Activated CD8-positive, alpha-beta memory T cell treated with anti-CD3 and anti-CD28 coated beads for 36 hours (primary cell): ENCODE measurements at regions not wholly inside any gene's neighbourhood (a gene's known extent, or its start where the extent isn't known, plus 50 kb on each side); places are given as distances from the start of the nearest gene placed in this dataset.
"Not testable (repeated sequence)": the region's sequence is repeated elsewhere in the genome, so short reads cannot be mapped to it uniquely, and the experiment has no call there.

ENCODE experiments used
- CTCF ChIA-PET: fragments of 350-600 bp; sonication (Branson Sonifier 250); formaldehyde crosslinking; loops from one replicate; lab custom pipeline; 2021; ENCODE audit warnings: antibody characterized with exemption; lab: Charles Lee
- POLR2A ChIA-PET: fragments of 350-600 bp; sonication (Branson Sonifier 250); formaldehyde crosslinking; loops from one replicate; lab custom pipeline; 2021; ENCODE audit warnings: antibody characterized with exemption; lab: Charles Lee

DNA sequence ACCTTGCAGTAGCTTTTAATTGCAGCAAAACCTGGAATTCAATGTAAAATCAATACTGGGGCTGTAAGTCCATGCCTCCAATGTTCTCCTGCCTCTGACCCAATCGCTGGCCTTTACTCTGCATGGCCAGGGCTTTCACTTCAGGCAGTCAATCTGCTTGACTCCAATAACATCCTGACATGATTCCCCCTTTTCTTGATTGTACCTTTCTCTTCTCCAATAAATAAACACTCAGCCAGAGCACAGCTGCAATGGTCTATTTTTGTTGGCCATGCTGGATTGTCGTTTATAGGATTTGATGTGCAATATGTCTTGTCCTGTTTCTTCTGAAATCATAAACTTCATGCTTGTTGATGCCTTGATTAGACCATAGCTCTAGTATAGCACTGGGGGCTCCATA, 97.8 kb upstream of the COL1A2 start:
- ChIA-PET POLR2A (no interaction called here), CTCF (no interaction called here)

DNA sequence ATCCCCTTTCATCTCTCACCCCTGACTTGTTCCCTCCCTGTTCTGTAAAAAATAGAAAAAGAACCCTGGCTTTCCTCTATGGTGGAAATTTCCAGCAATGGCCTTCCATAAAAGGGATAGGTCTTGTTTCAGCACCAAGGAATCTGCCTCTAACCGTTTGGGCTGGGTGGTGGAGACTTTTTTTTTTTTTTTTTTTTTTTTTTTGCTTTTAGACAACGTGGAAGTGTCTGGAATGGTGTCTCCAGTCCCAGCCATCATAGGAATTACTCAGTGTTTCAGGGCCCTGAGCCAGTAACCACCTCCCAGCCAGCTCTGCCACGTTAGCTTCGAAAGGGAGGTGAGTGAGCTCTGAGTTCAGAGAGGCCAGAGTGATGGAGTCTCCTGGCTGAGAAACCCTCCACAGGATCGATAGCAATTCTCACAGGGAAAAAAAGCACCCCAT, 97.3 kb upstream of the COL1A2 start:
- ChIA-PET CTCF (no interaction called here), POLR2A (no interaction called here)

DNA sequence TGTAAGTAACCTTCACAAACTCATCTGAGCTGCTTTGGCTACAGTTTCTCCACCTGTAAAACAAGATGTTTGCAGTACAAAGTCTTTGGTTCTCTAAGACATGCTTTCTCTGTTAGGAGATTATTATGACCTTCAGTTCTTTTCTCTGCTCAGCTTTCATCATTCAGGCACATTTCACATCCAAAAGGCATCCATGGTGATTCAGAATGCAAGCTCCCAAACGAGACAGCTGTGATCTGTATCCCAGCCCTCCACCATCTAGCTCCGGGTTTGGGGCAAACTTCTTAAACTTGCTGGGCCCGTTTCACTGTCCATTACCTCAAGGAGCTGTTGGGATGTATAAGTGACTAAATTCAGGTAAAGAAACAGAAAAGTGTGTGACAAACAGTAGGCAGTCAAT, 95.8 kb upstream of the COL1A2 start:
- ChIA-PET CTCF (no interaction called here), POLR2A (no interaction called here)

DNA sequence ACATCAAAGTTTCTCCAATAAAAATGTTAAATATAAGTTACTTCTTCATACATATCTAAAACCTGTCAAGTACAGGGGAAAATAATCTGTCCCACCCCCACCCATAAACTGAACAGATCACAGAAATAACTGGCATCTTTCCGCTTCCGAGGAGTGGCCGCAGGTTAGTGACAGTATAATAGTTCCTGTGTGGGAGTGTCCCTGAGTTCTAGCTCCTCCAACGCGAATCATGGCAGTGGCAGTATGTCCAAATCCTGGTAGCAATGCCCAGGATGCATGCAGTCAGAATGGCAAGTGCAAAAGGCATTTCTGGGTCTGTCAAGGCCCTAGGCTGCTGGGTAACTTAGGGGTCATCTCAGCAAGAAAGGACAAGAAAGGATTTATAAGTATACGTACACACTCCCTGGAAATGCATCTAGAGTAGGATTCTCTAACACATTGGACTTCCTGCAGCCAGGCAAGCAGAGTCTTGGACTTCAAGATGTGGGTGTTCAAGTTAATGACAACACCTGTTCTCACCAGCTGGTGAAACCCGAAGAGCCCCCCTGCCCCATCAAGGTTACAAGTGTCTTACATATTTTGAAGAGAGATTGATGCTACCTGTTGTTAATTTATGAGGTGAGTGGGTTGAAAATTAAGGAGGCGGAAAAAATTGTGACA, 94.4 kb upstream of the COL1A2 start:
- CTCF ChIA-PET, result no interaction called here
- POLR2A ChIA-PET, result no interaction called here

DNA sequence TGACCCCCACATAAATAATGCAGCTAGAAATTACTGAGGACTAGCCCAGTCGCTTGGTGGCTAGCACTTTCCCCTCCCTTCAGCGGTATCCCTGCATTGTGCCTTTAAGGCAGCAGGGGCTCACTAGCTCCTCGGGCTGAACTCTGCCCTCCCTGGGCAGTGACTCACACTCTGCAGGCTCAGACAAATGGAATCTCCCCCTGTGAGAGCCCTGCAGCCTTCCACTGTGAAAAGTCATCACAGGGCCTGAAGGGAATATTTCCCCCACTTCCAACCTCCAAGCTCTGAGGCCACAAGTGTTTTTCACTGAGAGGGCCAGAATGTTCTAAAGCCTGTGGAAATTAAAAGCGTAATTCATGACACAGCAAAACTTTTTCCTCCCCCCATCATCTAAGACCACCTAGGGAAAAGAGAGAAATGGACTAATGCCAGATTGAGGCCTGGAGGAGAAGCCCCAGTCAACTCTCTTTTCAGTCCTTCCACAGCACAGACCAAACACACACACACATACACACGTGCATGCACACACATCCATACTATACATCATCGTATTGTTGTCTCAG, 93.6 kb upstream of the COL1A2 start:
- ChIA-PET POLR2A (no interaction called here), CTCF (no interaction called here)

DNA sequence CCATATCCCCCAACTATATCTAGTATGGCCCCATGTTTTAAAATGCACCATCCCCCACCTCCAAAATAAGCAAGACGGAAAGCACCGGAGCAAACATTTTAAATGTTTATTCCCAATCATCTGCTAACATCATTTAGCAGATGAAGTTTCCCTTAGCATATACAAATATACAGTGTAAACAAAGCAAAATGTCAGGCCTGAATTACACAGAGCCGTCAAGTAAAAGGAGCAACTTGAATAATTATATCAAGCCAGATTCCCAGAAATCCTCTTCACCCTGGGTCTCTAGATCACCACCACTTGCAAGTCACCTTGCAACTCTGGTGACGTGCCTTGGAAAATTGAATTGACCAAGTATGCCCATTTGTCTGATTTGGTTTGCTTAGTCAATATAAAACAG, 91.6 kb upstream of the COL1A2 start:
- ChIA-PET CTCF (no interaction called here), POLR2A (no interaction called here)

DNA sequence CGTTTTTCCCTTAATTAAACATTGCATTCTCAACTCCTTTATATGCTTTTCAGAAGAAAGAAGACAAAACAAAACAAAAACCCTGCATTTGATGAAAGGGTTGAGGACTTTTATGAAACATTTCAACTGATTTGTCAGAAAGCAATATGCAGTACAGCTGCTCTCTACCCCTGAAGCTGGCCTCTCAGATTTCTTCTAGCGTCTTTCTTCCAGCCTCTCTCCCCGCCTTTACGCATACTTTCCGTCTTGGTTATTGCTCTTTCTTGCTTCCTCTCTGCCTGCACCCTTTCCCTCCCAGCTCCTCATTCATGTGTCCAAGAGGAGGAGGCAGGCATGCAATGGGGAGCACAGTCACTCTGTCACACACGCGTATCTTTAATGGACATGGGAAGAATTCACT, 91.0 kb upstream of the COL1A2 start:
- ChIA-PET POLR2A (no interaction called here), CTCF (no interaction called here)

DNA sequence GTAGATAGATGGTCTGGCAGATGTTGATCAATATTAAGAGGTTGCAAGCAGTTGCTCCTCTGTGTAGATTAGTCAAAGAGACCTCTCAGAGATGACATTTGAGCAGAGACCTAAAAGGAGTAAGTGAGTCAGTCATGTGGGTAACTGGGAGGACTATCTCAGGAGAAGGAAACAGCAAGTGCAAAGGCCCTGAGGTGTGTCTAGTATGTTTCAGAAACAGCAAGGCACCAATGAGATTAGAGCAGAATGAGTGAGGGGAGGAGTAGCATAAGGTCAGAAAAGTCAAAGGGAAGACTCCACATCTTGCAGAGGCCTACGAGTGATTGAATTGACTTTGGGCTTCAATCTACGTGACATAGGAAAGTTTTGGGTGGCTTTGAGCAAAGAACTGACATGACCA, 89.8 kb upstream of the COL1A2 start:
- ChIA-PET CTCF (no interaction called here), POLR2A (no interaction called here)

DNA sequence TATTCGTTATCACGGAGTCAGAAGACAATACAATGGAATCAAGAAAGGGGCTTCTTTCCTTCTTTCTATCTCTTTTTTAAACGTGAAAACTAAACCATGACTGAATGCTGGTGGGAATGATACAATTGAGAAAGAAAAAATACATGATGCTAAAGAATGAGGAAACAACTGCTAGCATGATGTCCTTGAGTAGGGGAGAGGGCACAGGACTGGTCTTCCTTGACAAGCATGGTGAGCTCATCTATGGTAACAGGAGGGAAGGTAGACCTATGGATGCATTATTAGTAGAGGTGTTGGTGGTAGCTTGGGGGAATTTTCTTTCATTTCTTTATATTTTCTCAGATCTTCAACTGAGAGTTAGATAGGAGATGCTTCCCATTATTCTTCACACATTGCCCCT, 88.9 kb upstream of the COL1A2 start:
- POLR2A ChIA-PET, result no interaction called here
- CTCF ChIA-PET, result no interaction called here

DNA sequence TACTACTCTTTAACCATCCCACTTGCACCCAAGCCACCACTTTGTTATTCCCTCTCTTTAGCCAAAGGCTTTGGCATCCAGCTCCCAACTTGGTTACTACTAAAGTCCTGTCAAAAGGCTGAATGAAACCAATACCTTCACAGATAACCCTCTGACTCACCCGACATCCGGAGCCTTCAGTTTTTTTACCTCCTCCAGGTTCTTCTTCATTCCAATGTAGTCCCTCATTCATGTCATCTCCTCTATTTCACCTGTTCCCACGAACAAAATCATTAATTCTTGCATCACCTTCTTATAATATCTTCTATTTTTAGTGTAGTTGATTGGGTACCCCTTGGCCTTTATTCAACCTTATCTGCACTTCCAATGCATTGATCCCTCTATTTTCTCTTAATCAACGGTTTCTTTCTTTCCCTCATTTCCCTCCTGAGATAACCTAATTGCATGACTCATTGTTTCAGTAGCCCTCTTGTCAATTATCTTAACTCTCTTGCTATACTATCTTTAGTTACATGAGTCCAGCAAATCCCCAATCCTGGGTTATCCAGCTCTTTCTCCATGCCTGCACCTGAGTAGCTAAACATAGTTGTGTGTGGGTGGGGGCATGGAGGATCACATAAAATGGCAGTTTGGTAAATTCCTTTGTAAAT, 87.2 kb upstream of the COL1A2 start:
- CTCF ChIA-PET, result no interaction called here

DNA sequence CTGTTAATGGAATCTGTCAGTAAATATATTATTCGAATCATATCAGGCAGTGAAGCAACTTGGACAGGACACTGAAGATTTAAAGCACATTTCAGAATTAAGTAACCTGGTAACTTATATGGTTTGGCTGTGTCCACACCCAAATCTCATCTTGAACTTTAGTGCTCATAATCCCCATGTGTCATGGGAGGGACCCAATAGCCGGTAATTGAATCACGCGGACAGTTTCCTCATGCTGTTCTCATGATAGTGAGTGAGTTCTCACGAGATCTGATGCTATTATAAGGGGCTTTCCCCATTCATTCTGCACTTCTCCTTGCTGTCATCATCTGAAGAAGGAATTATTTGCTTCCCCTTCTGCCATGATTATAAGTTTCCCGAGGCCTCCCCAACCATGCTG, 83.2 kb upstream of the COL1A2 start:
- ChIA-PET CTCF (no interaction called here), POLR2A (no interaction called here)

More for the DNA sequence above, 87.2 kb upstream of the COL1A2 start:
- POLR2A ChIA-PET, result no interaction called here

DNA sequence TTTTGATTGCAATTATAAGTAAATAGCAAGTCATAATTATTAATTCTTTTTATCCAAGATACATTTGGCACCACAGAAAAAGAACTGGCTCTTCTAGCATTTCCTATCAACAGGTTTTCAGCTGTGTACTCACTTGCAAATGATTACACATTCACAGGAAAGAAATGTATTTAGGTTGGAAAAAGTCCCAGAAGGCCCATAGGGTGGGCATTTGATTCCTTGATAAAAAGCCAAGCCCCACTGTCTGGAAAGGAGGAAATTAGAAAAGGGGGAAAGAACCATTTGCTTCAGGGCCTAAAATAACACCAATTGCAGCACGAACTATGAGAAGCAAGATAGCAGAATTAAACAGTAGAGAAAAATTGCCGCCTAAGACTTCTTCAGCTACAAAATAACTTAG, 80.8 kb upstream of the COL1A2 start:
- POLR2A ChIA-PET, result no interaction called here
- CTCF ChIA-PET, result no interaction called here

DNA sequence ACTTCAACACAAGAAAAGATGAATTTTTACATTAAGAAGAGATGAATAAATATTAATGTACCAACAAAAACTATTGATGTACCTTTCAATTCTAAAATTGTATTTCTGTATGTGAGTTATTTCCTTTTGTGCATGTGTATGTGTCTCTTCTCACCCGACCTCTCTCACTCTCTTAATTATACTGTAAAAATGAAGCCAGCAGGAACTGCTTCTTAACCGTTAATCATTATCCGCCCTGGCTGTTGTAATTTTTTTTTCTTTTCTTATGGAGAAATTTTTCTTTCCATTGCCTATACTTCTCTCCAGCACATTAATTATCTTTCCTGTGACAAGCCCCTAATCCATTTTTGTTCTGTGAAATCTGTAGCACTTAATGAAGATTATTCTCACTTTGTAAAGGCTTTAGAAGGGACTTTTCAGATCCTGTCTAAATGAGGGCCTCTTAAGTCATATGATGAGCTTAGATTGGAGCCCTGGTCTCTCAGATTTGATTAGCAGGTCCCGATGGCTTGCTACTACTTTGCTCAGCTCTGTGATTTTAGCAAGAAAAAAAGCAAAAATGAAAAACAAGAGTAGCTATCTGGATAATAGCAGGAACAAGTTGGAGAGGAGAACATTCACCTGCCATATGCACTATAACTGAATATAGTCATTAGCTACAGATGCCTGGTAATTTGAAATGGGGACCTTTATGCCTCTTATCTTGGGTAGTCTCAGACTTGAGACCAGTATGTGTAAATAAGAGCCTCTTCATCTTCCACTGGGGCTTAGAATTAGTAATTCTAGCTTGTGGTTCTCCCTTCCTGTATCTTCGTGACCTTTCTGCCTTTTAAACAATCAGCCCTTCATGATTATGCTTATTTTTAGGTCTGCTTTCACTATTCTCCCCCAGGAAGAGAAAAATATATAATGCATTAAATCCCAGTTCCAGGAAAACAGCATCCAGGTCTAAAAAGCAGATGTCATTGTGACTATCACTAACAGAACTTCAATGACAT, 80.0 kb upstream of the COL1A2 start:
- POLR2A ChIA-PET, result no interaction called here

DNA sequence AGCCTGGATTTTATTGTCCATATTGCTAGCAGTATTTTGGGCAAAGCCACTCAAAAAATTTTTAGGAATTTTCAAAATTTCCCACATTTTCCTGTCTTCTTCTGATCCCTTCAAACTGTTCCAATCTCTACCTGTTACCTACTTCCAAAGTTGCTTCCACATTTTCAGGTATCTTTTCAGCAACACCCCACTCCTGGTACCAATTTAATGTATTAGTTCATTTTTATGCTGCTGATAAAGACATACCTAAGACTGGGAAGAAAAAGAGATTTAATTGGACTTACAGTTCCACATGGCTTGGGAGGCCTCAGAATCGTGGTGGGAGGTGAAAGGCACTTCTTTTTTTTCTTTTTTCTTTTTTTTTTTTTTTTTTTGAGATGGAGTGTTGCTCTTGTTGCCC, 73.6 kb upstream of the COL1A2 start:
- POLR2A ChIA-PET, CTCF ChIA-PET: not testable (repeated sequence)

More for the DNA sequence above, 80.0 kb upstream of the COL1A2 start:
- CTCF ChIA-PET, result no interaction called here

DNA sequence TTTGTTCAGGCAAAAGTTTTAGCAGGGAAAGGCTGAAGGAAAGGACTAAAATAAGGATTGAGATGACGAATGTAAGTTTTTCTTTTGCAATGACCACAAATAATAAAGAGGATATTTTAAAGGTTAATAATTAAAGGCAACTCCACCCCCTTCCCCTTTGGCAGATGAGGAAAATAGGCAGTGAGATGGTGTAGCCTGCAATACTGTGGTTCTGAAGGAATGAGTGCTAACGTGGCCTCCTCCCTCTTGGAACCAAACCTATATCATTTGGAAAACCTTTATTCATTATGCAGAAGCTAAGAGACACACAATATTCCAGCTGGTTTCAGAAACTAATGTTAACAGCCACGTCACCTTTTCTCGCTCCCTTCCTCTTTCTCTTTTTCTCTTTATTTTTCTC, 70.9 kb upstream of the COL1A2 start:
- POLR2A ChIA-PET, result no interaction called here
- CTCF ChIA-PET, result no interaction called here

DNA sequence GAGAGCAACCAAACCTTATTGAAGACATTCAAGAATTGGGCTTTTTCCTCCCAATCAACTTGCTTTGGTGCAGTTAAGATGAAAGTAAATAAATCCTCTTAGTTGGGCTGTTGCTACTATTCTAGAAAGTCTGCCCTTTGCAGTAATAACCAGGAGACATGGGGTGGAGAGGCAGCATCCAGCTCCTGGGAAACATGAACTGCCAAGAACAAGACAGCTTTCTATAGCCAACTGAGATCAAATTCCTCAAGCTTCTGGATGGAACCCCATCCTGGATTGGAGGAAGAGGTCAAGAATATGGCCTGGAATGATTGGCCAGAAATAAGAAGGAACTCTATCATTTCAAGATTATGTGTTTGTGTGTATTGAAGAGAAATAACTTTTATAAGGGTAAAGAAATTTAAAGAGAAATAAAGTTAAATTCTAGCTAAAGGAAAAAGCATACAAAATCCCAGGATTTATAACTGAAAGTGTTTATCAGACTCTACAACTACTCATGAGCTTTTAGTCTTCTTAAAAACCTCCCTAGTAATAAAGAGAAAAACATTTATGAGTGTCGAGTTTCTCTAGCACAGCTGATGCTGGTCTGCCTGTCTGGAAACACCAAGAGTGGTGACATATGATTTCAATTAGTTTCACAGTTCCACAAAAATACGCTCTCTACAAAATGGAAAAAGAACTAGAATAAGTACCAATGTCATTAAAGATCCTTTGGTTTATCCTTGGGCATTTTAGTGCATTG, 70.1 kb upstream of the COL1A2 start:
- ChIA-PET POLR2A (no interaction called here), CTCF (no interaction called here)

DNA sequence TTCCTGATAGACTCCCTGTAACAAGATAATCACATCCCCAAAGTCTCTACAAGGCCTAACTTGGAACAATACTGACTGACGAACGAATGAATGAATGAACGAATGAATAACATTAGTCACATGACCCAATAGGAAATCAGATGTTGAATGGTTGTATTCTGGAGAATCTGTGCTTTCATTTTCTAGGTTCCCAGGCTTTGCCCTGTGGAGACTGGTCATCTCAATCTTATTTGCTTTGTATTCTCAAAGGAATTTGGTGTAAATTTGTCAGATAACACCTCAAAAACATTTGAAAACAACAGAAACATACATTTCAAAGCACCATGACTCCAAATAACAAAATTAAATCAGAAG, 69.6 kb upstream of the COL1A2 start:
- CTCF ChIA-PET, result no interaction called here
- POLR2A ChIA-PET, result no interaction called here

DNA sequence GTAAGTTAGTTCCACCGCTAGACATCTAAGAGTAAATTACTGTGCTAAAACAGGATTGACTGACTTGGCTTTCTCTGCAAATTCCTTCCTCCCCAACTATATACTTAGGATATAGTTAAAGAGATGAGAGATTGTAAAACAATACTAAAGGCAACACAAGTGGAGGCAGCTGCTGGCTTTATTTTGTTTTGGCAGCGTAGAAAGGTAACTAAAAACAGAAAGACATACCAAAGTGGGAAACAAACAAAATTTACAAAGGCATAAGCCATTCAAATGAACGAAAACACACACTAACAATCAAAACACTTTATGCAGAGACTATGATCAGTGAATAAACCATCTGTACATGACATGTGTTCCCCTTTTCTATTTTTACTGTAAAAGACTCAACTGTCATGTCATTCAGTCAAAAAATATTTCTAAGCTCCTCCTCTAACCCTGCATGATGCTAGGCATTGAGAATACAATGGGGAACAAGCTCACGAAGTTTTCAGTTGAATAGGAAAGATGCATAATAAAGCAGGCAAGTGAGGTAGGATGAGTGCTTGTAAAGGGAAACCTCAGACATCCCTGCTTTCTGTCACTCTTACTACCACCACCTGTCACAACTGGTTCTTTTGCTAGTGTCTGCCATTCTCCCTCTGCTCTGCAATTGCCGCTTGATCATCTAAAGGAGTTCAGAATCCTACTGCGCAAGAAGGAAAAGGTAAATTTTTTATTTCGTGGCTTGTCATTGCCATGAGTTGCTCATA, 64.2 kb upstream of the COL1A2 start:
- POLR2A ChIA-PET, result no interaction called here
- CTCF ChIA-PET, result no interaction called here

DNA sequence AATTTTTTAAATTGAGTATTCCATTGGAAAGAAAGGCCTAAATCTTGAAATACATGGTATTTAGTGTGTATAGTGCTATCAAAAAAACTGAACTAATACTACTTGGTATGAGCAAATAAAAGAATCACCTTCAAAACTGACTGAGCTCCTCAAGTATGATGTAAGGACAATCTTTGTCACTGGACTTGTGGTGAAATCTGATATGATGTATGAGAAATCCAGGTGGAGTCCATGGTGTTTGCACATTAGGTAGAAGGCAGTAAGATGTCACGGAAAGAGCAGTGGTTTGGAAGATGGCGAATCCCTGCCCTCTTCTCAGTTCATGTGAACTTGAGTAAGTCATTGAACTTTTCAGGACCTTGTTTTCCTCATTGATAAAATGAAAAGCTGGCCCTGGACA, 62.1 kb upstream of the COL1A2 start:
- ChIA-PET POLR2A (no interaction called here), CTCF (no interaction called here)
